Activated CD8-positive, alpha-beta memory T cell treated with anti-CD3 and anti-CD28 coated beads, Interleukin-2, amount 10 ng/mL, durations not matched to agents 7 days and 5 days (primary cell): ENCODE measurements at regions not wholly inside any gene's neighbourhood (a gene's known extent, or its start where the extent isn't known, plus 50 kb on each side); places are given as distances from the start of the nearest gene placed in this dataset.
"Not testable (repeated sequence)": the region's sequence is repeated elsewhere in the genome, so short reads cannot be mapped to it uniquely, and the experiment has no call there.

Experiments
- ATAC-seq: fragments of 150-1000 bp; cut with Tn5 transposase; one replicate; pipeline ENCODE4 v1.10.0; 2021; ENCODE audit warnings: moderate library complexity
- CTCF ChIA-PET: fragments of 350-600 bp; sonication (Branson Sonifier 250); formaldehyde crosslinking; loops from one replicate; lab custom pipeline; 2021; ENCODE audit warnings: antibody characterized with exemption; lab: Charles Lee
- DNase-seq: peaks from one replicate; pipeline ENCODE4 v3.0.0-alpha.2; 2020
- H3K27ac Mint-ChIP-seq: one replicate; pipeline ENCODE4 v1.8.0; 2021; ENCODE audit warnings: mild to moderate bottlenecking, mixed read lengths
- H3K27me3 Mint-ChIP-seq: one replicate; pipeline ENCODE4 v1.8.0; 2021; ENCODE audit warnings: mixed read lengths
- H3K36me3 Mint-ChIP-seq: one replicate; pipeline ENCODE4 v1.8.0; 2021; ENCODE audit warnings: mild to moderate bottlenecking, mixed read lengths
- H3K4me1 Mint-ChIP-seq: one replicate; pipeline ENCODE4 v1.8.0; 2021; ENCODE audit warnings: mixed read lengths
- H3K4me3 Mint-ChIP-seq: one replicate; pipeline ENCODE4 v1.8.0; 2021; ENCODE audit warnings: mild to moderate bottlenecking, moderate library complexity, mixed read lengths
- H3K9me3 Mint-ChIP-seq: one replicate; pipeline ENCODE4 v1.8.0; 2022; ENCODE audit warnings: low read depth, mixed read lengths

DNA sequence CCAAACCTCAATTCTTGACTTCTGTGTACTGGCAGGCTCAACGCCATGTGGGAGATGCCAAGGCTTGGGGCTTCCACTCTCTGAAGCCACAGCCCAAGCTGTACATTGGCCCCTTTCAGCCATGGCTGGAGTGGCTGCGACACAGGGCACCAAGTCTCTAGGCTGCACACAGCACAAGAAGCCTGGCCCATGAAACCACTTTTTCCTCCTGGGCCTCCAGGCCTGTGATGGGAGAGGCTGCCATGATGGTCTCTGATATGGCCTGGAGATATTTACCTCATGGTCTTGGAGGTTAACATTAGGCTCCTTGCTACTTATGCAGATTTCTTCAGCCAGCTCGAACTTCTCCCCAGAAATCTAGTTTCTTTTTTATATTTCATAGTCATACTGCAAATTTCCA, 724.1 kb downstream of the RNF144A start:
- Mint-ChIP-seq H3K9me3 (peaks cover 25% of the 10 kb centered on the region), H3K36me3 (peaks cover 36% of the 10 kb centered on the region)
- H3K4me1 Mint-ChIP-seq, H3K27ac Mint-ChIP-seq, H3K4me3 Mint-ChIP-seq, ATAC-seq, DNase-seq, H3K27me3 Mint-ChIP-seq: not testable (repeated sequence)
- CTCF ChIA-PET = interaction anchor here (0.9 kb wide), 1 partner anchor 30 kb away, joined by 3 read pairs; no protein-coding TSS in a partner anchor

DNA sequence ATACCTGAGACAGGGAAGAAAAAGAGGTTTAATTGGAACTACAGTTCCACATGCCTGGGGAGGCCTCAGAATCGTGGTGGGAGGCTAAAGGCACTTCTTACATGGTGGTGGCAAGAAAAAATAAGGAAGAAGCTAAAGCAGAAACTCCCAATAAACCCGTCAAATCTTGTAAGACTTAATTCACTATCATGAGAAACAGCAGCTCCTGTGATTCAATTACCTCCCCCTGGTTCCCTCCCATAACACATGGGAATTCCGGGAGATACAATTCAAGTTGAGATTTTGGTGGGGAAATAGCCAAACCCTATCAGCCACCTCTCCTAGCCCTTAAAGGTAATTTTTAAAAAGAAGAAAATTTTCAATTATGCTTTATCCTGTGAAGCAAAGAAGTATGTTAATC, 728.8 kb downstream of the RNF144A start:
- H3K36me3 Mint-ChIP-seq = peaks cover 52% of the 10 kb centered on the region
- CTCF ChIA-PET = interaction anchor here (1.5 kb wide), 1 partner anchor 11 kb away, joined by 3 read pairs; no protein-coding TSS in a partner anchor
- H3K4me1 Mint-ChIP-seq = peaks cover 14% of the 10 kb centered on the region
- H3K27me3 Mint-ChIP-seq = no peaks in the 10 kb centered on the region
- no peak overlapping the region for H3K4me3 Mint-ChIP-seq
- DNase-seq (no peak), ATAC-seq (no peak)
- peaks cover 34% of the 10 kb centered on the region for H3K9me3 Mint-ChIP-seq
- H3K27ac Mint-ChIP-seq = no peak overlapping the region

GRCh38 chr2:7646661-7647060, 729.4 kb downstream of the RNF144A start:
- Mint-ChIP-seq H3K27me3 (no peaks in the 10 kb centered on the region), H3K27ac (no peak overlapping the region), H3K4me1 (peaks cover 14% of the 10 kb centered on the region), H3K4me3 (no peak overlapping the region), H3K36me3 (peaks cover 51% of the 10 kb centered on the region), H3K9me3 (peaks cover 34% of the 10 kb centered on the region)
- ATAC-seq (no peak), DNase-seq (no peak)
- CTCF ChIA-PET = interaction anchor here (0.7 to 1.5 kb wide), 3 partner anchors 11 to 810 kb away, joined by 3 to 4 read pairs (median 3); no protein-coding TSS in a partner anchor

DNA sequence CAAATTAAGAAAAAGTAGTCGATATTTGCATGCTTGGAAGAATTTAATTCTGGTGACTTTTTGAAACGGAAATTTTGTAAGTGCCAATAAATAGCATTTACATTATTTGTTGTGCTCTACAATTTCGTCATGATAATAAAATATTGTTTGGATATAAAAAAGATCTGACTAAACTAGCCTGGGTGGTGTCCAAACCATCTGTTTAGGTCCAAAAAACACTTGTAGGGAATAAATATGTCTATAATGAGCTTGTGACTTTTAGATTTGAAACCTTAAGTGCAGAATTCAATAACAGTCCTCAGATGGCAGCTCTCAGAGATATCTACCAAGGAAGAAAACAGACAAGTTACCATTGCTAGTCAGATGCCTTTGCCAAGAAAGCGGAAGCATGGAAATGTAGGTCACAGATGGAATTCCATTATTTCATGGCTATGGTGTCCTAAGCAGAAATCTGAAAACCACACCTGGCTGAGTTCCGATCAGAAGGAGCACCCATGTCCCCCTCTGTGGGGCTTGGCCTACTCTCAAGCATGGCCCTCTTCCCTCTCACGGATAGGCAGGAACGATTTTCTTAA, 731.1 kb downstream of the RNF144A start:
- no peaks in the 10 kb centered on the region for H3K27me3 Mint-ChIP-seq
- DNase-seq (no peak), ATAC-seq (no peak)
- peaks cover 45% of the 10 kb centered on the region for H3K36me3 Mint-ChIP-seq
- H3K9me3 Mint-ChIP-seq = peaks cover 24% of the 10 kb centered on the region
- H3K4me3 Mint-ChIP-seq = no peak overlapping the region
- H3K27ac Mint-ChIP-seq = no peak overlapping the region
- CTCF ChIA-PET = interaction anchor here (2.6 kb wide), 1 partner anchor 24 kb away, joined by 11 read pairs; no protein-coding TSS in a partner anchor
- peaks cover 14% of the 10 kb centered on the region for H3K4me1 Mint-ChIP-seq

- Mint-ChIP-seq H3K4me3 (peak overlapping the region; percentile 33), H3K36me3 (peaks cover 45% of the 10 kb centered on the region), H3K9me3 (peaks cover 27% of the 10 kb centered on the region), H3K27me3 (no peaks in the 10 kb centered on the region), H3K4me1 (peaks cover 14% of the 10 kb centered on the region), H3K27ac (peak overlapping the region; percentile 83)
- ATAC-seq (peak; percentile 61), DNase-seq (peak; percentile 62)
- CTCF ChIA-PET = interaction anchor here (0.8 to 2.6 kb wide), 3 partner anchors 22 to 44 kb away, joined by 3 to 11 read pairs (median 4); no protein-coding TSS in a partner anchor
Observed at GRCh38 chr2:7649461-7650228, 732.4 kb downstream of the RNF144A start.

- Mint-ChIP-seq H3K36me3 (peaks cover 48% of the 10 kb centered on the region), H3K9me3 (peaks cover 26% of the 10 kb centered on the region)
Observed at GRCh38 chr2:7653617-7654016, 736.4 kb downstream of the RNF144A start.

DNA sequence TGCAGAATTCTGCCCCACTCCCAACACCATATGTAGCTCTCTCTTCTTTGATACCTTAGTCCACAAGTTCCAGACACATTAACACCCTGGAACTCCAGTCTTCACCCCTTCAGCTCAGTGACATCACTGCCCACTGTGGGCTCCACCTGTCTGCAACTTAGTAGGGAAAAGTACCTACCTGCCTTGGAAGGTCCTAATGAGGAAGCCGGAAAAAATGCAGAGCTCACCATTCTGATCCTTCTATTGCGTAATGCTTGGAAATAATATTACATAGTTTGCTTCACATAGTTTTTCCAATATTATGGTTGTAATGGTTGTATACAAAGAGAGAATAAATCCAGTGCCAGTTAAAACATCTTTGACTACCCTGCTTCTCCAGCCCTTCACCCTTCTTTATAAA, 738.4 kb downstream of the RNF144A start:
- DNase-seq (no peak), ATAC-seq (no peak)
- H3K36me3 Mint-ChIP-seq = peaks cover 48% of the 10 kb centered on the region
- peaks cover 33% of the 10 kb centered on the region for H3K9me3 Mint-ChIP-seq
- H3K27me3 Mint-ChIP-seq = no peaks in the 10 kb centered on the region
- CTCF ChIA-PET = interaction anchor here (1.1 to 1.5 kb wide), 2 partner anchors 12 to 15 kb away, joined by 3 to 6 read pairs; no protein-coding TSS in a partner anchor
- H3K4me1 Mint-ChIP-seq = peaks cover 5% of the 10 kb centered on the region
- no peak overlapping the region for H3K4me3 Mint-ChIP-seq
- H3K27ac Mint-ChIP-seq = no peak overlapping the region

More at GRCh38 chr2:7653617-7654016, 736.4 kb downstream of the RNF144A start:
- Mint-ChIP-seq H3K4me3 (no peak overlapping the region), H3K27me3 (no peaks in the 10 kb centered on the region), H3K4me1 (peaks cover 16% of the 10 kb centered on the region), H3K27ac (no peak overlapping the region)
- DNase-seq (no peak), ATAC-seq (no peak)
- CTCF ChIA-PET = no interaction called here

DNA sequence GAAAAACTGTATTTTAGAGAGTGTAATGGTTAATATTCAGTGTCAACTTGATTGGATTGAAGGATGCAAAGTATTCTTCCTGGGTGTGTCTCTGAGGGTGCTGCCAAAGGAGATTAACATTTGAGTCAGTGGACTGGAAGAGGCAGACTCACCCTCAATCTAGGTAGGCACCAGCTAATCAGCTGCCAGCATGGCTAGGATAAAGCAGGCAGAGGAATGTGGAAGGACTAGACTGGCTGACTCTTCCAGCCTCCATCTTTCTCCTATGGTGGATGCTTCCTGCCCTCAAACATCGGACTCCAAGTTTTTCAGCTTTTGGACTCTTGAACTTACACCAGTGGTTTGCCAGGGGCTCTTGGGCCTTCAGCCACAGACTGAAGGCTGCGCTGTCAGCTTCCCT, 740.3 kb downstream of the RNF144A start:
- H3K27ac Mint-ChIP-seq = not testable (repeated sequence)
- Mint-ChIP-seq H3K36me3 (peaks cover 55% of the 10 kb centered on the region), H3K9me3 (peaks cover 29% of the 10 kb centered on the region)

GRCh38 chr2:7658486-7658885, 741.3 kb downstream of the RNF144A start:
- no peak overlapping the region for H3K4me3 Mint-ChIP-seq

More for the DNA sequence above, 740.3 kb downstream of the RNF144A start:
- not testable (repeated sequence) for H3K4me1 Mint-ChIP-seq, H3K4me3 Mint-ChIP-seq, H3K27me3 Mint-ChIP-seq, DNase-seq, ATAC-seq
- CTCF ChIA-PET = interaction anchor here (0.8 to 2.2 kb wide), 4 partner anchors 11 to 32 kb away, joined by 3 to 7 read pairs (median 4); no protein-coding TSS in a partner anchor

DNA sequence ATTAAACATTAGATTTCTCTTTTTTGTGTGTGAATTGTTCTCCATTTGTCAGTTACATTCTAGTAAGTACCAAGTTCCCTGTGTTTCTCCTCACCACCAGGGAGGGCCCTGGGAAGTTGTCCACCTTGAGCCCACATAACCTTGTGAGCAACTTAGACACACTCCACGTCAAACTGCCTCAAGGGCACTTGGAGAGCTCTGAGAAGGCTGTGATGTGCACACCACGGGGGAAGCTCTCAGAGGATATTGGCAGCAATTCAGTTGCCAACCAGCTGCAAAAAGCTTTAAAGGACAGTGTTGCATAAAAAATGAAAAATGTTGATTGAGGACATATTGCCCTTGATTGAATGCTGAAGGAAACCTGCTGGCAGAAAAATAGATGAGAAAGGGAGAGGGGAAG, 743.6 kb downstream of the RNF144A start:
- H3K27ac Mint-ChIP-seq = no peak overlapping the region
- CTCF ChIA-PET = interaction anchor here (1.2 to 3.1 kb wide), 2 partner anchors 11 to 14 kb away, joined by 3 to 11 read pairs; no protein-coding TSS in a partner anchor
- no peaks in the 10 kb centered on the region for H3K27me3 Mint-ChIP-seq
- ATAC-seq (no peak), DNase-seq (no peak)
- peaks cover 50% of the 10 kb centered on the region for H3K36me3 Mint-ChIP-seq
- peaks cover 3% of the 10 kb centered on the region for H3K4me1 Mint-ChIP-seq
- H3K9me3 Mint-ChIP-seq = peaks cover 17% of the 10 kb centered on the region
- H3K4me3 Mint-ChIP-seq = no peak overlapping the region

More at GRCh38 chr2:7658486-7658885, 741.3 kb downstream of the RNF144A start:
- ATAC-seq = no peak
- peaks cover 29% of the 10 kb centered on the region for H3K9me3 Mint-ChIP-seq
- DNase-seq = no peak
- no peaks in the 10 kb centered on the region for H3K27me3 Mint-ChIP-seq
- no peak overlapping the region for H3K27ac Mint-ChIP-seq
- CTCF ChIA-PET = interaction anchor here (1.6 to 2.2 kb wide), 2 partner anchors 10 to 13 kb away, joined by 4 to 7 read pairs; no protein-coding TSS in a partner anchor
- H3K36me3 Mint-ChIP-seq = peaks cover 55% of the 10 kb centered on the region
- peaks cover 3% of the 10 kb centered on the region for H3K4me1 Mint-ChIP-seq

GRCh38 chr2:7661502-7661901, 744.3 kb downstream of the RNF144A start:
- H3K4me3 Mint-ChIP-seq = no peak overlapping the region
- ATAC-seq = no peak
- H3K36me3 Mint-ChIP-seq = peaks cover 55% of the 10 kb centered on the region
- no peak overlapping the region for H3K27ac Mint-ChIP-seq
- peaks cover 17% of the 10 kb centered on the region for H3K9me3 Mint-ChIP-seq
- CTCF ChIA-PET = interaction anchor here (1.2 to 3.1 kb wide), 2 partner anchors 11 to 14 kb away, joined by 3 to 11 read pairs; no protein-coding TSS in a partner anchor
- H3K27me3 Mint-ChIP-seq = no peaks in the 10 kb centered on the region
- H3K4me1 Mint-ChIP-seq = peaks cover 2% of the 10 kb centered on the region
- DNase-seq = no peak

DNA sequence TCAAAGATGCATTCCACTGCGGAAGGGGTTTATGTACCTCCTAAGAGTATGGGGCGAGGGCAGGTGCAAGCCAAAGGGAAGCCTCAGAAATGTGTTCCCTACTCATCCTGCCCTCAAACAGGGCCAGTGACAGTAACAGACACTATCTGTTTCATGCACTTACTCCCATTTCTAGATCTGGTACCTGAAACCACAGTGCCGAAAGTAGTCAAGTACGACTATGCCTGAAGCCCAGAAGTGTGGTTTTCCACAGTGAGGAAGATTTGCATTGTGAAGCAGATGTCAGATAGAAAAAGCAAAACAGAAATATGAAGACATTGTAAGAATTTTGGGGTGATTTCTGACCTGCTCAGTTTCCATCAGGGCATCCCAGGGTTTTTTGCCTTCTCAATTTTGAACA, 748.7 kb downstream of the RNF144A start:
- Mint-ChIP-seq H3K27me3 (no peaks in the 10 kb centered on the region), H3K4me1 (peaks cover 11% of the 10 kb centered on the region), H3K9me3 (peaks cover 3% of the 10 kb centered on the region), H3K36me3 (peaks cover 50% of the 10 kb centered on the region), H3K4me3 (no peak overlapping the region), H3K27ac (no peak overlapping the region)
- ATAC-seq (no peak), DNase-seq (no peak)
- CTCF ChIA-PET = no interaction called here

- peaks cover 20% of the 10 kb centered on the region for H3K4me1 Mint-ChIP-seq
- no peak overlapping the region for H3K27ac Mint-ChIP-seq
- no peak for ATAC-seq
- DNase-seq = no peak
- peaks cover 3% of the 10 kb centered on the region for H3K9me3 Mint-ChIP-seq
- peaks cover 44% of the 10 kb centered on the region for H3K36me3 Mint-ChIP-seq
- H3K27me3 Mint-ChIP-seq = no peaks in the 10 kb centered on the region
- no peak overlapping the region for H3K4me3 Mint-ChIP-seq
- CTCF ChIA-PET = no interaction called here
Observed at GRCh38 chr2:7666596-7667259, 749.5 kb downstream of the RNF144A start.
